Upper lobe of left lung (tissue), 4 donors: ENCODE measurements at regions not wholly inside any gene's neighbourhood (a gene's known extent, or its start where the extent isn't known, plus 50 kb on each side); places are given as distances from the start of the nearest gene placed in this dataset.
A peak's percentile ranks its signal among the peaks of the same experiment; 100 is the strongest.

Source experiments
- POLR2AphosphoS5 ChIP-seq, 2 donors: sonication (generic); formaldehyde crosslinking; IDR thresholded peaks; one replicate each; pipeline ENCODE4 v1.5.1; 2017; ENCODE audit warnings: antibody characterized with exemption in 2 of 2
- TF ChIP-seq, protein P1 (sequence below), 6 experiments: fragments of 450-650 bp in 4 of 6; fragments of 200-600 bp in 2 of 6; sonication (generic) in 2 of 6; IDR thresholded peaks; one replicate each; pipeline ENCODE4 v1.5.1; 2016 to 2019; ENCODE audit warnings: antibody characterized with exemption in 6 of 6

GRCh38 chr15:95442107-95442719, 888.3 kb upstream of the NR2F2 start:
- TF ChIP-seq, protein P1, sequence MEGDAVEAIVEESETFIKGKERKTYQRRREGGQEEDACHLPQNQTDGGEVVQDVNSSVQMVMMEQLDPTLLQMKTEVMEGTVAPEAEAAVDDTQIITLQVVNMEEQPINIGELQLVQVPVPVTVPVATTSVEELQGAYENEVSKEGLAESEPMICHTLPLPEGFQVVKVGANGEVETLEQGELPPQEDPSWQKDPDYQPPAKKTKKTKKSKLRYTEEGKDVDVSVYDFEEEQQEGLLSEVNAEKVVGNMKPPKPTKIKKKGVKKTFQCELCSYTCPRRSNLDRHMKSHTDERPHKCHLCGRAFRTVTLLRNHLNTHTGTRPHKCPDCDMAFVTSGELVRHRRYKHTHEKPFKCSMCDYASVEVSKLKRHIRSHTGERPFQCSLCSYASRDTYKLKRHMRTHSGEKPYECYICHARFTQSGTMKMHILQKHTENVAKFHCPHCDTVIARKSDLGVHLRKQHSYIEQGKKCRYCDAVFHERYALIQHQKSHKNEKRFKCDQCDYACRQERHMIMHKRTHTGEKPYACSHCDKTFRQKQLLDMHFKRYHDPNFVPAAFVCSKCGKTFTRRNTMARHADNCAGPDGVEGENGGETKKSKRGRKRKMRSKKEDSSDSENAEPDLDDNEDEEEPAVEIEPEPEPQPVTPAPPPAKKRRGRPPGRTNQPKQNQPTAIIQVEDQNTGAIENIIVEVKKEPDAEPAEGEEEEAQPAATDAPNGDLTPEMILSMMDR (IDR thresholded peaks at IDR 0.05) = no peak
- peak in 1 of 2 donors; percentile 52 for TF ChIP-seq POLR2AphosphoS5 (IDR thresholded peaks at IDR 0.05)
